Nephron progenitor cell (in vitro differentiated cells): ENCODE measurements at regions not wholly inside any gene's neighbourhood (a gene's known extent, or its start where the extent isn't known, plus 50 kb on each side); places are given as distances from the start of the nearest gene placed in this dataset.

Experiments used
- DNase-seq: peaks from one replicate; pipeline ENCODE4 v3.0.0; 2021
- H3K27ac Mint-ChIP-seq: 2 replicates; pipeline ENCODE4 v1.8.0; 2021; ENCODE audit warnings: mild to moderate bottlenecking, moderate library complexity, mixed read lengths
- H3K27me3 Mint-ChIP-seq: 2 replicates; pipeline ENCODE4 v1.8.0; 2021; ENCODE audit warnings: mild to moderate bottlenecking, low read depth, mixed read lengths; ENCODE audit not compliant: poor library complexity
- H3K36me3 Mint-ChIP-seq: 2 replicates; pipeline ENCODE4 v1.8.0; 2021; ENCODE audit warnings: low read depth, mixed read lengths
- H3K4me1 Mint-ChIP-seq: 2 replicates; pipeline ENCODE4 v1.8.0; 2021; ENCODE audit warnings: mixed read lengths
- H3K4me3 Mint-ChIP-seq: 2 replicates; pipeline ENCODE4 v1.8.0; 2021; ENCODE audit warnings: mild to moderate bottlenecking, moderate library complexity, mixed read lengths
- H3K9me3 Mint-ChIP-seq: 2 replicates; pipeline ENCODE4 v1.8.0; 2021; ENCODE audit warnings: mild to moderate bottlenecking, moderate library complexity, mixed read lengths
- CTCF ChIP-seq: fragments of 200-600 bp; sonication (generic); IDR thresholded peaks from 2 replicates; pipeline ENCODE4 v1.5.0; 2021; ENCODE audit warnings: antibody characterized with exemption

- no peak for TF ChIP-seq CTCF
- no peak overlapping the region for H3K4me3 Mint-ChIP-seq
- H3K27me3 Mint-ChIP-seq, result peaks cover 13% of the 10 kb centered on the region
- no peaks in the 10 kb centered on the region for H3K36me3 Mint-ChIP-seq
- H3K27ac Mint-ChIP-seq, result no peak overlapping the region
- peaks cover 8% of the 10 kb centered on the region for H3K9me3 Mint-ChIP-seq
- no peaks in the 10 kb centered on the region for H3K4me1 Mint-ChIP-seq
- no peak for DNase-seq
Observed at GRCh38 chr13:26888632-26889031, 128.0 kb upstream of the GPR12 start.

DNA sequence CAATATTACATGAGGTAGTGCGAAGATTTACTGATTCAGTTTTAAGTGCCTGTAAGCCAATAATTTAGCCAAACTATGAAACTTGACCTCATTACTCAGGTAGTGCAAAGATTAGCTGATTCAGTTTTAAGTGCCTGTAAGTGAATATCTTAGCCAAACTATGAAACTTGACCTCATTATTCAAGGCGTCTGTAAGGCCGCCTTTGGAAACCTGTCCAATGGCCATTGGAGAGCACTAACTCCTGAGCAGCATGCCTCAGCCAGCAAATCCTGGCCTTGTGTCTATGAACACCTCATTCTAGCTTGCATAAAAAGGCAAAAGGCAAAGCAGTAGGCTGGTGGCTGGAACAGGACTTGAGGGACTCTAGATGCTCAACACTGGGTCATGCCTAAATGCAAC, 127.0 kb upstream of the GPR12 start:
- H3K4me1 Mint-ChIP-seq, result no peaks in the 10 kb centered on the region
- TF ChIP-seq CTCF, result no peak
- peaks cover 13% of the 10 kb centered on the region for H3K27me3 Mint-ChIP-seq
- no peak overlapping the region for H3K27ac Mint-ChIP-seq
- H3K9me3 Mint-ChIP-seq, result peaks cover 8% of the 10 kb centered on the region
- no peaks in the 10 kb centered on the region for H3K36me3 Mint-ChIP-seq
- DNase-seq, result no peak
- no peak overlapping the region for H3K4me3 Mint-ChIP-seq

- Mint-ChIP-seq H3K27ac (no peak overlapping the region), H3K4me3 (no peak overlapping the region), H3K4me1 (peaks cover 5% of the 10 kb centered on the region), H3K27me3 (peaks cover 11% of the 10 kb centered on the region), H3K9me3 (peaks cover 11% of the 10 kb centered on the region), H3K36me3 (no peaks in the 10 kb centered on the region)
- TF ChIP-seq CTCF, result no peak
- DNase-seq, result no peak
Observed at GRCh38 chr13:26883613-26884257, 123.1 kb upstream of the GPR12 start.

DNA sequence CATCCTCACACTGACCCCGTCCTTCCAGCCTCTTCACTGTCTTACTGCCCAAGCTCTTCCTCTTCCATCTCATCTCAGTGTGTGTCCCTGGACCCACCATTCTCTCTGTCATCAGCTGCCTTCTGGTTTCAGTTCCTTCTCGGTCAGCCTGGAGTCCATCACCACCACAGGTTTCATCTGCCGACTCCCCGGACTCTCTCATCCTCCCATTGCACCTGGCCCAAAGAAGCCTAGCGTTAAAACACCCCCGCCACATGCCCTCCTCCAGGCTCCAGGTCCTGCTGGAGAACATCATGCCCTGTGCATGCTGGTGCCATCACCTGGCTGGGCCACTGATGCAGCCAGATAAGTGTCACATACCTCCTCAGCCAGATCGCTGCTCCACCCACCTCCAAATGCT, 122.1 kb upstream of the GPR12 start:
- no peaks in the 10 kb centered on the region for H3K36me3 Mint-ChIP-seq
- H3K27me3 Mint-ChIP-seq, result peaks cover 6% of the 10 kb centered on the region
- H3K4me3 Mint-ChIP-seq, result no peak overlapping the region
- TF ChIP-seq CTCF, result no peak
- H3K9me3 Mint-ChIP-seq, result peaks cover 16% of the 10 kb centered on the region
- H3K4me1 Mint-ChIP-seq, result peaks cover 5% of the 10 kb centered on the region
- H3K27ac Mint-ChIP-seq, result no peak overlapping the region
- DNase-seq, result no peak

- Mint-ChIP-seq H3K9me3 (peaks cover 26% of the 10 kb centered on the region), H3K27ac (no peak overlapping the region), H3K4me3 (no peak overlapping the region), H3K36me3 (peaks cover 3% of the 10 kb centered on the region), H3K4me1 (peaks cover 5% of the 10 kb centered on the region), H3K27me3 (peaks cover 6% of the 10 kb centered on the region)
- DNase-seq, result no peak
- TF ChIP-seq CTCF, result no peak
Observed at GRCh38 chr13:26881154-26881553, 120.6 kb upstream of the GPR12 start.

DNA sequence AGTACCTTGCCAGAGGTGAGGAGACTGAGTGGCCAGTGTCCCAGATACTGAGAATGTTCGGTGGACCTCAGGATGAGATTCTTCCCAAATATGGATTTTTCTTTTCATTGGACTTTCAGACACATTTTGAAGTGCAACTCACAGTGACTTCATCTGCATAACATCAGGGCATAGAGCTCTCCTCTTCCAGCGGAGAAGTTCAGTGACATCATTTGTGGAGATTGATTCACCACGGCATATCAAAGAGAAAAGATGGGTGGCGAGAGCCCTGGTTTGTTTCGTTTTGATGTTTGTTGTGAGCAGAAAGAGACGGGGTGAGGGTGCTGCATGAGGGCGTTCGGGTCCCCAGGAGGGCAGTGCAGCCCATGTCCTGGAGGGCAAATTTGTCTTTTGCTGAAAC, 120.1 kb upstream of the GPR12 start:
- H3K9me3 Mint-ChIP-seq, result peaks cover 25% of the 10 kb centered on the region
- H3K27me3 Mint-ChIP-seq, result peaks cover 6% of the 10 kb centered on the region
- no peak for DNase-seq
- peaks cover 4% of the 10 kb centered on the region for H3K36me3 Mint-ChIP-seq
- TF ChIP-seq CTCF, result no peak
- H3K4me1 Mint-ChIP-seq, result peaks cover 5% of the 10 kb centered on the region
- H3K4me3 Mint-ChIP-seq, result no peak overlapping the region
- H3K27ac Mint-ChIP-seq, result no peak overlapping the region
